ENCODE measurements at regions not wholly inside any gene's neighbourhood (a gene's known extent, or its start where the extent isn't known, plus 50 kb on each side); places are given as distances from the start of the nearest gene placed in this dataset.
"Not testable (repeated sequence)": the region's sequence is repeated elsewhere in the genome, so short reads cannot be mapped to it uniquely, and the experiment has no call there.

DNA sequence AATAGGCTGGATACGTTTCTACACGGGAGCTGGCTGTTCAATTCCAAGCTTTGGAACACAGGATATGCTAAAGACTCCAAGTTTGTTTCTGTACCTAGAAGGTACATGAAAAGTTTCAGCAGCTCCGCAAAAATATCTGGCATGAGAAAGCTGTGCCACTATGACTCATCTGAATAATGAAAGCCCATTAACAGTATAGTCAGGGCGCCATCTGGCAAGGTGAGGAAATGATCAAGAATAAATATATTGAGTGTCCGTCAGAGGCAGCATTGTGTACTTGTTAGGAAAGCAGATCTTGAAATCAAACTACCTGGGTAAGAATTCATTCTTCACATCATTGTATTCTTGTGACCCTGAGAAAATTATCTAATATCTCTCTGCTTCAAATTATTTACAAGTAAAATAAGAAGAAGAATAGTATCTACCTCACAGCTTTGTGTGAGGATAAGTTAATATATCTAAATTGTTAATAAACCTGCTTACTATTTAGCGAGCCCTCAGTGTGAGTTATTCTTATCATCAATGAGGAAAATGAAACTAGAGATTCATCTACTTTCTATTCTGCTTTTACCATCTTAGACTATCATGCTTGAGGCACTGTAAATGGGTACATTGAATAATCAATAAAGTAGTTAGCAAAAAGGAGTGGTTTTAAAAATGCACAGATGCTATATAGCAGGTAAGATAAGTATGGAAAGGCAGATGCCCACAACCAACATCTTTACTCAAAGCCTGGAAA lies 53.5 kb downstream of the FSCB start:
- DNase-seq, result no peak

DNA sequence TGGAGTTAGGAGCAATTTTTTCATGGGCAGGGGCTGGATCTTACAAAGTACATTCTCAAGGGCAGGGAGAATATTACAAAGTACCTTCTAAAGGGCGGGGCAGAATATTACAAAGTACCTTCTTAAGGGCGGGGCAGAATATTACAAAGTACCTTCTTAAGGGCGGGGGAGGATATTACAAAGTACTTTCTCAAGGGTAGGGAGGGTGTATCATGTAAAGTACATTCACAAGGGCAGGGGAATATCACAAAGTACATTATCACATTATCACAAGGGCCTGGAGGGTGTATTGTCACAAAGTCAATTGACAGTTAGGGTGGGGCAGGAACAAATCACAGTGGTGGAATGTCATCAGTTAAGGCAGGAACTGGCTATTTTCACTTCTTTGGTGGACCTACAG lies 56.9 kb downstream of the FSCB start:
- DNase-seq, result not testable (repeated sequence)

DNA sequence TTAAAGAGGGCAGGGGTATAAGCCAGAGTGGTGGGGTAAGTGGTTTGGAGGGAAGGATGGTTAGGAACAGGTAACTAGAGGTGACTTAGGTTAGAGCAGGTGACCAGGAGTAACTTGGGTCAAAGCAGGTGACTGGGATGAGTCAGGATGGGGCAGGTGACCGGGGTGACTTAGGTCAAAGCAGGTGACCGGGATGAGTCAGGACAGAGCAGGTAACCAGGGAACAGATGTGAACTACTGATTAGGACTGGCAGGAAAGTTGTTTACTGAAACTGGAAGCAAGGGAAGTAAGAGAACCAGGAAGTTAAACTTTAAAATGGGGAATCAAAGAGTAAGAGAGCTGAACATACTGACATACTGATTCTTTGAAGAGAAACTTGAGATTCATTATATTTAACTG lies 57.4 kb downstream of the FSCB start:
- no peak for DNase-seq

DNA sequence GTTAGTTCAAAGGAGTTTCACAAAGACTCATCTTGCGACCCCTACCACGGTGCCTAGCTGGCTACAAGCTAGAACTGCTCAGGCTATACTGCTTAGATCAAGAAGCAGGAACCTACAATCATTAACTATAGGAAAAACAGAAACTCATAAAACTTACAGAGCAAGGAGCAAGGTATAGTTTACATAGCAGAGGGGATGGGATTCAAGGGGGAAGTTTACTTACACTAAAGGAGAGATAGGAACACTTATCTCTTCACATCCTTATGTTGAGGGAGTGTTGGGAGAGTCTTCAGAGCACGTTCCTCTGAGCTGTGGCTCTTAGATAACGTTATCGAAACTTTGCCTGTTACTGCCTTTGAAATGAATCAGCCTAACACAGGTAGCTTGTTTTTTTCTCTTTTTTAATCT lies 58.1 kb downstream of the FSCB start:
- no peak for DNase-seq

DNA sequence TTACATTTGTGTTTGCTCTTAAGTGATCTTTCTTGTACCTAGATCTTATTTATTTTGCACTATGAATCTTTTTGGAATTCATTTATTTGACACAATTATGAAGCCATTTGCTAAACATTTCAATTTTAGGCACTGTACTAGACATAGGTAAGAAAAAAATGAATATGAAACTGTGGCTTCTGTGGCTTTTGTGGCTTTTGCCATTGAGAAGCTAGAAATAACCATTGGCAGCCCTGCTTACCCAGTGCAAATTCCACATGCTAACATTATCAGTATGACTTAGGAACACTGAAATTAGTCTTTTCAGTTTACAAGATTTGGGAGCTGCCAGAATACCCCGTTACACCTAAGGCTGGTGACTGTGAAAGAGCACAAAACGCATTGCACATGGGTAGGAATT lies 60.1 kb downstream of the FSCB start:
- no peak for DNase-seq

DNA sequence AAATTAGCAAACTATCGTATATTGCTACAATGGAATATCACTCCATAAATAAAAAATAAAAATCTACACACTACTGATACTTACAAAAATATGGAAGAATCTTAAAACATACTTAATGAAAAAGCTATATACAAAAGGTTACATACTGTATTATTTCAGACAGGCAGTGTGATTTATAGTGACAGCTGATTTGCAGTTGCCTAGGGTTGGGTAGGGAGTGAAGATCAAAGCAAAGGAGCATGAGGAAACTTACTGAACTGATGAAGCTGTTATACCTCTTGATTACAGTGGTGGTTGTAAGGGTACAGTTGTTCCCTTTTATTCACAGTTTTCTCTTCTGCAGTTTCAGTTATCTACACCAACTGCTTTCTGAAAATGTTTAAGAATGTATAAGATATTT lies 62.6 kb downstream of the FSCB start:
- DNase-seq, result no peak

DNA sequence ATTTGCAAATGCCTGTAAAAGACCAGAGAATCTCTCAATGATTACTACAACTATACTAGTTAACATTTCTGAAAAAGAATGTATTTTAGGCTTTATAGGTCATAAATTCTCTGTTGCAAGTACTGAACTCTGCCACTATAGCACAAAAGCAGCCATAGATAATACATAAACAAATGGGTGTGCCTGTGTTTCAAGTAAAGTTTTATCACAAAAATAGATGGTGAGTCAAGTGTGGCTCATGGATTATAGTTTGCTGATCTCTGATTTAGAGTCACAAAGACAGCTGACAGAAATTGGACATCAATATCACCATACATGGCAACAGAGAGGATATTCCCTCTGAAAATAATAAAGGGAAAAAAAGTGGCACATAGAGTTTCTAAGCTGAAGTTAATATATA lies 68.1 kb downstream of the FSCB start:
- no peak for DNase-seq

DNA sequence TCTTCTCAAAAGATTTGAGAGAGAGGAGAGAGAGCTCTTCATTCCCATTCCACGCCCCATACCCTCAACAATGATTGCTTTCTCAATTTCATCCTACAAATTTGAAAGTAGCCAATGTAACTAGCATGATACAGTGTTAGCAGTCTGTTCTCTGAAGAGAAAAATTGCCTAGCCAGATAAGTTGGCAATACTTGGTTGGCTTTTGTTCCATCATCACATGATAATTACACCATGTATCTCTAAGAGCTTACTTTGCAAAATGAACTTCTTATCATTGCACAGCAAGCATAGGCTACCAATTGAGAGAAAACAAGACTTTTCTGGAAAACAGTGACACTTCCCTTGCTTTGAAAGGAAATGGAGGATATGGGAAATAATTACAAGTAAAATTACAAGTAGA lies 68.9 kb downstream of the FSCB start:
- DNase-seq, result no peak

DNA sequence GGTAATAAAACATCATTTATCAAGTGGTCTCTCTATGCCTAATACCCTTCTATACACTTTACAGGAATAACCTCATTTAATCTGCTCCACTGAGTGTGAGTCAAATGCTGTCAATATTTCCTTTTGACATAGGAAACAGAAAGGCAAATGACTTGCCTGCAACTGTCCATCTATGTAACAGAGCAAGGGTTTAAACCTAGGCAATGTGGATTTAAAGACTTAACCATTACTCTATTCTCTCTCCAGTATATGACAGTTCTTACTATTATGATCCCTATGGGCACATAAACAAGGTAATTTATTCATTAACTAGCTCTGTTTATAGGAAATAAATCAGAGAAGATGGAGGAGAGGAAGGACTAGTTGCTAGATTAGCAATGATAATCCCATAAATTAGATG lies 70.6 kb downstream of the FSCB start:
- no peak for DNase-seq

DNA sequence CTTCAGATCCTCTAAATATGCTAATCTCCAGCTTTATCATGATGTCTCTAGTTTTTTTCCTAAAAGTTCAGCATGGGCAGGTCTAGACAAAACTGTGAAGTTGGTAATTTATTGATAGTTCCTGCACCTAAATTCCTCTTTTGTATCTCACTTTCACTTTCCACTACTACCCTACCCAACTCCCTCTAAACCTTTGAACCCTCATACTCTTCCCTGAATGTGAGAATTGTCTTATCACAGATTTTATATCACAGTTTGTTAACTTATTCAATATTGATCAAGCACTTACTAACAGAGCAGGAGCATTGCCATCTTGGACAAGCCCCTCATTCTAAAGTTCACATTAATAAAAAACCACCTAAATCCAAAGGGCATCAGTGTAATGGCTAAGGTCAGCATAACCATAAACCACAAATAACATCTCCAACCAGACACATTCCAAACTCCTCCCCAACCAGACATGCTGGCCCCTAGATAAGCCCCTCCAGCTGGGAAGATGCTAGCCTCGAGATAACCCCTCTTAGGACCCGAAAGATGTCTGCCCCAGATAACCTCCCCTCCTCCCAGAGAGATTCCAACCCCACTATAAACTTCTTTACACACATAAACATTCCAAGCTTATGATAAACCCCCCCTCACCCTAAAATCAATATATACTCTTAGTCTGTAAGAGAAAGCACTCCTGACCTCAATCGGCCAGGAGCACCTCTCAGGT lies 78.7 kb downstream of the FSCB start:
- no peak for DNase-seq

DNA sequence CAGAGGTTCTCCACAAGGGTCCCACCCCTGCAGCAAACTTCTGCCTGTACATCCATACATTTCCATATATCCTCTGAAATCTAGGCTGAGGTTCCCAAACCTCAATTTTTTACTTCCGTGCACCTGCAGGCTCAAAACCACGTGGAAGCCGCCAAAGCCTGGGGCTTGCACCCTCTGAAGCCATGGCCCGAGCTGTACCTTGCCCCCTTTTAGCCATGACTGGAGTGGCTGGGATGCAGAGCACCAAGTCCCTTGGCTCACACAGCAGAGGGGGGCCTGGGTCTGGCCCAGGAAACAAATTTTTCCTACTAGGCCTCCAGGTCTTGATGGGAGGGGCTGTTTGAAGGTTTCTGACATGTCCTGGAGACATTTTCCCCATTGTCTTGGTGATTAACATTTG lies 84.4 kb downstream of the FSCB start:
- no peak for DNase-seq

DNA sequence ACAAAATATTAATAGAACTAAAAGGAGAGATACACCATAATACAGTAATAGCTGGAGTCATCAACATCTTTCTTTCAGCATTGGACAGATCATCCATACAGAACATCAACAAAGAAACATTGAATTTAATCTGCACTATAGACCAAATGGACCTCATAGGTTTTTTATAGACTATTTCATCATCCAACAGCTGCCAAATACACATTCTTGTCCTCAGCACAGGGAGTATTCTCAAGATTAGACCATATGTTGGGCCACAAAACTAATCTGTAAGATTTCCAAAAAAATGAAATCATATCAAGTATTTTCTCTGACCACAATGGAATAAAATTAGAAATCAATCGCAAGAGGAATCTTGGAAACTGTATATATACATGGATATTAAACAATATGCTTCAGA lies 86.9 kb downstream of the FSCB start:
- no peak for DNase-seq

DNA sequence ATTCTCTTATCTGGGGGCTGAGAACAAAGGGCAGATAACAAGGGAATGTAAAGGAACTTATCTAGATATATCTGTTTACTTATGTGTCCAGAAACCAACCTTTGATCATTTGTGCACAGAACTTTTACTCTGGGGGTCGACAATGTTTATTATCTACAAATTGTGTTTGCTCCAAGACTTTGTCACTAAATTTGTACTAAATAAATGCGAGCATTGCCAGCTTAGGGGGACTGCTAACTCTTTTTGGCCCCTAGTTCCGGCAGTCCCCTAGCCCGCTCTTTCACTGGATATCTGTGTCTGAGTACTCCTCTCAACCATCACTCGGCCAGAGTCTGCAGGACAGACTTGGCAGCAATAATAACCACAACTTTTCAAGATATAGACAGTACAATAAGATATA lies 88.2 kb downstream of the FSCB start:
- DNase-seq, result no peak

DNA sequence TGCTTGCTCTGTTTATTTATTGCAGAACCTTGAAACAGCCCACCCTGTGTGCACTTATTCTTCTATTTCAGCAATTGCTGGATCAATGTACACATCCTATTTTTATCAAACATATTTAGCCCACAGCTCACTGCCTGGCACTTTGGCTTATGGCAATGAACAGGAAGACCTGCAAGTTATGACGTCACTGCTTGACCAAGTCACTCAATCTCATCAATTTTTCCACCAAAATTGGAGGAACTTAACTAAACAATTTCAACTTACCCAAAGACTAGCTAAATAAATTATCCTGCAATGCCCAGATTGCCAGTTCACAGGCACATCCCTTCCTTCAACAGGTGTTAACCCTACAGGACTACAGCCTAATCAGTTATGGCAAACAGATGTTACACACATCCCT lies 89.3 kb downstream of the FSCB start:
- no peak for DNase-seq

DNA sequence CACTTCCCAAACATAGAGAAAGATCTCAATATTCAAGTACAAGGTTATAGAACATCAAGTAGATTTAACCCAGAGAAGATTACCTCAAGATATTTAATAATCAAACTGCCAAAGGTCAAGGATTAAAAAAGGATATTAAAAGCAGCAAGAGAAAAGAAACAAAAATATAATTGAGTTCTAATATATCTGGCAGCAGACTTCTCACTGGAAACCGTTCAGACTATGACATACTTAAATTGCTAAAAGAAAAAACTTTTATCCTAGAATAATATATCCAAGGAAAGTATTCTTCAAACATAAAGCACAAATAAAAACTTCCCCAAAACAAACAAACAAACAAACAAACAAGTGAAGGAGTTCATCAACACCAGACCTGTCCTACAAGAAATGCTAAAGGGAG lies 92.4 kb downstream of the FSCB start:
- no peak for DNase-seq

DNA sequence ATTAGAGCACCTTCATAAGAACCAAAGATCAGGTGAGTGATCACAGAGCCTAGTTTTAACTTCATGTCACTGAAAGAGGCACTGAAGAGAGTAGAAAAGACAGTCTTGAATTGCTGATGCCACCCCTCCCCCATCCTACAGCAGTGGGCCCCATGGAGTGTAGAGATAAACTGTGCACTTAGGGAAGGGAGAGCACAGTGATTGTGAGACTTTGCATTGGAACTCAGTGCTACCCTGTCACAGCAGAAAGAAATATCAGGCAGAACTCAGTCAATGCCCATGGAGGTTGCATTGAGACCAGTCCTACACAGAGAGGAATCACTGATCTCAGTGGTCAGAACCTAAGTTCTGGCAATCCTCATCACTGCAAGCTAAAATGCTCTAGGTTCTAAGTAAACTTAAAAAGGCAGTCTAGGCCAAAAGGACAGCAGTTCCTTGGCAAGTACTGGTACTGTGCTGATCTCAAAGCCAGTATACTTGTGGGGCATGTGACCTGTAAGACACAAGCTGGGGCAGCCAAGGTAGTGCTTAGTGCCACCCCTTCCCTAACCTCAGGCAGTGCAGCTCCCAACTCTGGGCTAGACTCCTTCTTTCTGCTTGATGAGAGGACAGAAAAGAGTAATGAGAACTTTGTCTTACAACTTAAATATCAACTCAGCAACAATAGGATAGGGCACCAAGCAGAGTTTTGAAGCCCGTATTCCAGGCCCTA lies 94.1 kb downstream of the FSCB start:
- no peak for DNase-seq

DNA sequence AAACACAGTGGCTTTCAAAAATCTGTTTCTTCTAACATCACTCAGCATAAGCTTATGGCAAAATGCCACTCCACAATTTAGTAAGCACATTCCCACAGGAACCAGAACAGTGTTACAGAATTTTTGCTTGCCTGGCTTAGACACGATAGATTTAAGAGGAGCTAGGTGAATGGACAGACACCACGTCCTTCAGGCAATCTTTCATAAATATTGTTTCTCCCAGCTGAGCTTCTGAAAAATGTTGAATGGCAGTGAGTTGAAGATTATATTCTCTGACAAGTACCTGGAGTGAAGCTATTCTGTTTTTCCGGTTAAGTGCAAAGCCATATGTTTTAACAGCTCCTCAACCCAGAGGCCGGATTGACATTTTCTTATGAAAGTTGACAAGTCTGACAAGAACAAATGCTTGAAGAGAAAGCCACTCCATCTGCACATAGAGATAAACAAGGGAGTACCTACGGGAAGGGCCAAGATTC lies 102.0 kb downstream of the FSCB start:
- DNase-seq, result no peak

DNA sequence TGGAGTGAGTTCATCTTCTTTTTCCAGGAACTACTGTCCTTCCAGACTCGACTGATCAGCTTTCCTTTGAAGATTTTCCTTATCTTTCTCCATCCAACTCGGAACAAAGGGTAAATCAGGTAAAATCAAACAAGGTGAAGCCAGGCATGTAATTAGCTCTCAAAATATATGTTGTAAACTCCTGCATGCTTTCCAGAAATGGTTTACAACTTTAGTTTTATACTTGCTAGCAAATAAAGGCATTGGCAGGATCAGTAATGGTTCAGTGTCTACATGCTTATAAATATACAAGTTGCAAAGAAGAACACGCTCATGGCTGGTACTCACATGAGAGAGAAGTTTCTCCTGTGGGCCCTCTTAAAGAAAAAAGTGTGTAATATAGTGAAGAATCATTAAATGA lies 102.5 kb downstream of the FSCB start:
- DNase-seq, result no peak

DNA sequence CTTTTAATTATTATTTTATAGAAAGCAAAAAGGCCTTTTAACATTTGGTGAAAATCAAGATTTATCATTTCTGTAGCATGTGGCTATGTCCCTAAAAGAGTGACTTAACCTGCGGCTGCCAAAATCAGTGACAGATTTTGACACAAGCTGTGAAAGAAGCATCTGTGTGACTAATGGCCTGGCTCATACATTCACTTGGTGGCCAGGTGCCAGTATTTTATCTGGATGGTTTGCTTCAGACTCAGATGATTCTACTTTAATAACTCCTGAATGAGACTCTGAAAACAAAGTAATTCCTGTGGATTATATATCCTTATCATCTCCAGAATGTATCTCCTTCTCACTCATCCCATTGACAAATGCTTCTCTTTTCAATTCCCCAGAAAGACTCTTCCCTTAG lies 103.0 kb downstream of the FSCB start:
- DNase-seq, result no peak

DNA sequence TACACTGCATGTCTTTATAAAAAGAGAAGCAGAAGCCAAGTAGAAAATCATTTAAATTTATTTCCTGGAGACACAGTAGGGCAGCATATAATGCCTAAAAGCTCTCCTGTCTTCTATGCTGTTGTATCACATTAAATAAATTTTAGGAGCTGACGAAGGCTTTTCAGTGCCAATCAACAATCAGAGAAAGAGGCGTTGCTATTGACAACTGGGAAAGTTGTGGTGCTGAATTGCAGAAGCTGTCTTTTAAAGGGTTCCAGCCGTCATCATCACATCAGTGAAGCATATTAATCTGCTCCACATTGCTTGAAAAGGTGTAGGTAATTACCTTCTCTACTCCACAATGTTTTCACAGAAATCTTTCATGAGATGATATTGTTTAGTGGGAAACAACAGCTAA lies 103.9 kb downstream of the FSCB start:
- DNase-seq, result no peak

DNA sequence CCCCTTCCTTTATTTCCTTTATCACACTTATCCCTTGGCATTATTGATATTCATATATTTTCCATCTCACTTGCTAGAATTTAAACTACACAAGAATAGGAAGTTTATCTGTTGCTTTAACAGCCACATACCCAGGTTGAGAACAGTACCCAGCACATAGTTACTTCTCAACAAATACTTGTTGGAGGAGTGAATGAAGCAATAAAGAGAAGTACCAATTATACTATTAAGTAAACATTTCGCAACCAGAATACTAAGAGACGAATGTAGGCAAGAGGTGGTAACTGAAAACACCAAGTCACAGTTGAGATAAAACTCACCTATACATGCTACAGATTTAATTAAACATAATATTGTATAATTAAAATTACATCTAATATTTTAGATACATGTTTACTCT lies 110.9 kb downstream of the FSCB start:
- DNase-seq, result no peak

DNA sequence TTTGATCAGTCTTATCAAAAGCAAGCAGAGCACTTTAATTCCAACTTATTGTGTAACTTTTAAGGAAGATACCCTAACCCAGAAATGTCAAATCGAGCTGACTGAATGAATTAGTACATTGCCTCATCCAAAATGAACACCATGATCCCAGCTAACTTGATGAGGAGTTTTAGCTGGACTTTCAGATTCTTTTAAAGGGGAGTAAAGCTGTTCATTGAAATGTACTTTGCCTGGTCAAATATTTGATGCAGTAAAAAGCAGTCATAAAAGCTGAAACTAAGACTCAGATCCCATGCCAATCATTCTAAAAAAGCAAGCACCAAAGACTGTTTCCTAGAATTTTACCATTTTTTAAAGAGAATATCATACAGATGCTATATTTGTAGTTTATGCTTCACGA lies 114.1 kb downstream of the FSCB start:
- DNase-seq, result no peak

DNA sequence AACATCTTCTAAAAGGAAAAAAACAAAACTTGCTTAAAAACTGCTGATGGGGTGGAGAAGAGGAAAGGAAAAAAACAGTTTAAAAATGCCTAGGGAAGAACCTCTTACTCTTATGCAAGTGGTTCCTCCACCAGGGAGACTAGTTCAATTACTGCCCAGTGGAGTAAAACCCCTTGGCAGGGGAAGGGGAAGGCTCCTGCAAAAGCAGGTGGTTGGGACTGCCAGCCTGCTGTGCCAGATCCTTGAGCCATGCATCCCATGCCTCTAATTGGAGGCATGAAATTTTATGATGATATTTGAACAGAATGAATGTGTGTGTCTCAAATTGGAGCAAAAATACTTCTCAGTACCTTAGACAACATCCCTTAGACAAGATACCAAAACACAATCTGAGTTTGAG lies 118.8 kb downstream of the FSCB start:
- no peak for DNase-seq

DNA sequence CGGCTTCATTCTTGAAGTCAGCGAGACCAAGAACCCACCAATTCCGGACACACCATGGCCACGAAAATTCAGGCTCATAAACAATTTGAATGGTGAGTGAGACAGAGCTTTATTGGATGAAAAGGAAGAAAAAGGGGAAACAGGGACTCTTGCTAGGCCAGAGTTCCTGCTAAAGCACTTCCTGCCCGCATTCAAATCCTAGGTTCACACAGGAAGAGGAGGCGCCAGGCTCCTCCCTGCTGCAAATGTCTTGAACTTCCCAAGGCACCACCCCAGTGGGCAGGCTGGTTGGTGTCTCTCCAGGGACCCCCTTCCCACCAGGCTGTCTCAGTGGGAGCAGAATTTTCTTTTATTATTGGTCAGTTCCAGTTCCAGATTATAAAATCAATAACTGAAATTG lies 121.2 kb downstream of the FSCB start:
- DNase-seq, result no peak

Data from CD4-positive, alpha-beta T cell treated with Interleukin-21 for 1 hour (primary cell).